Erythroblast (primary cell): ENCODE measurements at regions not wholly inside any gene's neighbourhood (a gene's known extent, or its start where the extent isn't known, plus 50 kb on each side); places are given as distances from the start of the nearest gene placed in this dataset.

Experiments
- GATA1 ChIP-seq: IDR thresholded peaks from 2 replicates; pipeline ENCODE4 v1.6.1; 2011; ENCODE audit warnings: low read depth, mild to moderate bottlenecking, control low read depth, low read length, moderate library complexity
- POLR2A ChIP-seq: IDR thresholded peaks from 2 replicates; pipeline ENCODE4 v1.6.1; 2011; ENCODE audit warnings: mild to moderate bottlenecking, low read length

GRCh38 chr2:382728-383022, 94.8 kb upstream of the ALKAL2 start:
- no peak for TF ChIP-seq POLR2A
- no peak for TF ChIP-seq GATA1
